Right renal pelvis (tissue), 4 donors: ENCODE measurements at regions not wholly inside any gene's neighbourhood (a gene's known extent, or its start where the extent isn't known, plus 50 kb on each side); places are given as distances from the start of the nearest gene placed in this dataset.

Experiments used
- DNase-seq, 4 donors: peaks; one replicate each; pipeline ENCODE4 v3.0.0-alpha.2; 2013; ENCODE audit warnings: low read depth in 4 of 4, low spot score in 3 of 4, missing footprints in 1 of 4

- DNase-seq: no peak
These were observed 366.9 kb upstream of the USP24 start for GRCh38 chr1:55582084-55582483.

GRCh38 chr1:55580845-55581332 is 365.7 kb upstream of the USP24 start:
- no peak for DNase-seq

- no peak for DNase-seq
These were observed 364.3 kb upstream of the USP24 start for GRCh38 chr1:55579332-55580001.

- no peak for DNase-seq
These were observed 363.5 kb upstream of the USP24 start for GRCh38 chr1:55578646-55579045.

- DNase-seq: no peak
These were observed 360.6 kb upstream of the USP24 start for GRCh38 chr1:55575571-55576279.

GRCh38 chr1:55574691-55575225 is 359.6 kb upstream of the USP24 start:
- DNase-seq: no peak

- DNase-seq: no peak
These were observed 357.9 kb upstream of the USP24 start for GRCh38 chr1:55572878-55573734.

- no peak for DNase-seq
These were observed 356.6 kb upstream of the USP24 start for GRCh38 chr1:55571767-55572166.

- no peak for DNase-seq
These were observed 354.3 kb upstream of the USP24 start for GRCh38 chr1:55569417-55569816.

GRCh38 chr1:55568732-55569131 is 353.6 kb upstream of the USP24 start:
- DNase-seq: no peak

GRCh38 chr1:55560266-55560665 is 345.1 kb upstream of the USP24 start:
- DNase-seq: no peak

- DNase-seq: no peak
These were observed 344.7 kb upstream of the USP24 start for GRCh38 chr1:55559842-55560241.

GRCh38 chr1:55559161-55559611 is 344.0 kb upstream of the USP24 start:
- DNase-seq: no peak

- no peak for DNase-seq
These were observed 343.4 kb upstream of the USP24 start for GRCh38 chr1:55558515-55558914.

- no peak for DNase-seq
These were observed 341.0 kb upstream of the USP24 start for GRCh38 chr1:55555956-55556725.

- DNase-seq: no peak
These were observed 339.4 kb upstream of the USP24 start for GRCh38 chr1:55554611-55555010.

GRCh38 chr1:55552636-55553035 is 337.5 kb upstream of the USP24 start:
- DNase-seq: no peak

GRCh38 chr1:55547405-55547804 is 332.2 kb upstream of the USP24 start:
- no peak for DNase-seq

GRCh38 chr1:55546553-55546952 is 331.4 kb upstream of the USP24 start:
- DNase-seq: no peak

- no peak for DNase-seq
These were observed 329.7 kb upstream of the USP24 start for GRCh38 chr1:55544826-55545225.
